ENCODE measurements at regions not wholly inside any gene's neighbourhood (a gene's known extent, or its start where the extent isn't known, plus 50 kb on each side); places are given as distances from the start of the nearest gene placed in this dataset.

DNA sequence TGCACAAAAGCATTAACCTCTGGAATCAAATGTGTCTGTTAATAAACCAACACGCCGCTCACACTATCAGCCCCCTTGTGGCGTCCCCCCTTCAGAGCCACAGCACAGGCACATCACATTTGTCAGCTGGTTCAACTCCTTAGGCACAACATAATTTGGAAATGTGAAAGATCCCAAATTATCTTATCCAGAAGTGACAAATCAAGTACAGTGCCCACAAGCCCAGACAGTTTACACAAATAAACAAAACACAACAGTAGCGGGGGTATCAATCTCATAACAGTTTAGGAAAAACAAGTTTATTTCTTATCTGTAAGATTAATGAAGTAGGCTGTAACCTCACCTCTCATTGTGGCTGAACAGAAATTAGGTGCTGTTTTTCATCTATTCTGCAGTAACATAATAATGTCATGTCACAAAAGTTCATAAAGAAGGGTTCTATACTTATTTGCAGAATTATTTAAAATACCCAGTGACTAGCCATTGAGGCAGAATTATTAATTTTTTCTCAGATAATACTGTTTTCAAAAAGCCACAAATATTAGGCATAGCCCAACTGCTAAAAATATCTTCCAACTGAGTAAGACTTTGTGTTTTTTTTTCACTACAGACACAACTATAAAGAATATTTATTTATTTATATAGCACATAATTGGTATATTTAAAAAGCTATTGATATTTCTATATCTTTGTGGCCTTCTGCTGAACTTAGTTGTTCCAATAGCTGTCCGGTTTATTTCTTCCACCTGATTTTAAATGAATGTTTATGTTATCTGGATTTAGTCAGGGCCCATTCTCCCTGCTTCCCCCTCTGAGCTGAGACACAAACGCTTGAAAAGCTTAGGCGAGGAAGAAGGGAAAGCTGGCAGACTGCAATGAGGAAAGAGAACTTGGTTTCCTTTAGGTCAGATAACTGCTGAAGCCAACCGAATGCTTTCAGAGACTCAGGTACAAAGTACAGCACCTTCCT is 214.7 kb downstream of the QDPR start:
- no peak for DNase-seq (ENCODE audit: low read depth)

DNA sequence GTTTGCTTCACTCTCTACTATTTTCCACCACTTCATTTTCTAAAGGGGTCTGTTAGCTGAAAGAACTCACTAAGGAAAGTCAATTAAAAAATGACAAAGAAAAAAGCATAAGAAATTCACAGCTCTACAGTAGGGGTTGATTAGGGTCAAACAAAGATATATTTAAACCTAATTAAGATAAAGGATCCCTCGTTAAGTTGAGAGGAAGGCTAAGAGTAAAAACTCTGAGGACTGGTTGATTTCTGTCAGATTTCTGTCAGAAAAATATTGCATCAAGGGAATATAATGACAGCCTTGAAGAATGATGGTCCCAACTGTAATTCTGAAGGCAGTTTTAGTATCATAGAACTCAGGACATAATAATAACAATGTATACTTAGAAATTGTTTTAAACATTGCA is 218.0 kb downstream of the QDPR start:
- no peak for DNase-seq (ENCODE audit: low read depth)

DNA sequence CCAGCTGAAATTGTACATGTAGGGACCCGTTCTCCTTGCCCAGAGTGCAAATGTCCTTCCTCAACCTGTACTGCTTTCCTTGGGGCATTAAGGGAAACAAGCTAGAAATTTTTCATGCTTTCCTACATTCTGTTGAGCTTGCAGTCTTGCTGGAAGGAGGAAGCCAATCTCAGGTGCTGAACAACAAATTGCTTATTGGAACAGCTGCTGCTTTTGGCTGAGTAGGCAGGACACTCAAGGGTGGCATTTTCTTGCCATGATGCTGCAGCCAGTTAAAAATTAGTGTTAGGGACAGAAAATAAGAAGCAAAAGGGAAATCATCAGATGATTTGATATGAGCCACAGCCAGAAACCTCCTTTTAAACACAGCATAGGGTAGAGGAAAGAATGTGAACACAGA is 223.7 kb downstream of the QDPR start:
- DNase-seq (ENCODE audit: low read depth), result no peak

DNA sequence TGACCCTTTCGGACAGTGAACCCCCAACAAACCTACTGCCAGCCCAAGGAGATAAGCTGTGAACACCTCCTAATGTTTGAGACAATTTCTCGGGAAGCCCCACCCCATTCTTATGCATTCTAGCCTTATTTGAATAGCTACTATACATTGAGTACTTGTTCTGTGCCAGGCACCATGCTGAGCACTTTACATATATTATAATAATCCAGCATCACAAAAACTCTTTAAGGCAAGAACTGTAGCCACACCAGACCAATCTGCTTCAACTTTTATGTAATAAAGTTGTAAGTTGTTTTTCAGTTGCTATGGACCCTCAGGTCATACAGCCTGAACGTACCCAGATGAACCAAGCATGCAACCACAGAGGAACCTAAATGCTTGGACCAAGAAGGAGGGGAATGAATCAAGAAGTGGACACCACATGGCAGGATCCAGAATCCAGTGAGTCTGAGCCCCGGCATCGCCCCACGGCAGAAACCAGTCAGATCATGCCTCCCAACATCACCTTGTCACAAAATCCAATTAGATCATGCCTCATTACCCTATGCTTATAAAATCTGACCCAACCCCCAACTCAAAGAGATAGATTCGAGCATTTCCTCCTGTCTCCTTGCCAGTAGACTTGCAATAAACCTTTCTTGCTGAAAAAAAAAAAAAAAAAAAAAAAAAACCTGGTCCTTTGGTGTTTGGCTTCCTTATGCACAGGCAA is 225.0 kb downstream of the QDPR start:
- DNase-seq (ENCODE audit: low read depth), result peak; percentile 21

DNA sequence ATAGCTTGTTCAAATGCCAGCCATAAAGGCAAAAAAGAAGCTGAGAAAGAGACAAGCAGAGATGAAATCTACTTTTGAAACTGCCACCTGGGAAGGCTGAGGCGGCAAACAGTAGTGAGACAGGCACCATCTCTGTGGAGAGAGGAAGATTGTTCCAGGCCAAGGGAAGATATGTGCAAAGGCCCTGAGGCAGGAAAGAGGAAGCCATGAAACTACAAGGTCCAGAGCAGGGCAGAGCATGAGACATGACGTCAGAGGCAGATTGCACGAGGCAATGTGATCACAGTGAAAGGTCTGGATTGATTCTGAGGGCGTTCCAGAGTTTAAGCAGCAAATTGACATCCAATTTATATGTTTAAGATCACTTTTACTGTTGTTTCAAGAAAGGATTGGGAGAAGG is 226.1 kb downstream of the QDPR start:
- DNase-seq (ENCODE audit: low read depth), result no peak

DNA sequence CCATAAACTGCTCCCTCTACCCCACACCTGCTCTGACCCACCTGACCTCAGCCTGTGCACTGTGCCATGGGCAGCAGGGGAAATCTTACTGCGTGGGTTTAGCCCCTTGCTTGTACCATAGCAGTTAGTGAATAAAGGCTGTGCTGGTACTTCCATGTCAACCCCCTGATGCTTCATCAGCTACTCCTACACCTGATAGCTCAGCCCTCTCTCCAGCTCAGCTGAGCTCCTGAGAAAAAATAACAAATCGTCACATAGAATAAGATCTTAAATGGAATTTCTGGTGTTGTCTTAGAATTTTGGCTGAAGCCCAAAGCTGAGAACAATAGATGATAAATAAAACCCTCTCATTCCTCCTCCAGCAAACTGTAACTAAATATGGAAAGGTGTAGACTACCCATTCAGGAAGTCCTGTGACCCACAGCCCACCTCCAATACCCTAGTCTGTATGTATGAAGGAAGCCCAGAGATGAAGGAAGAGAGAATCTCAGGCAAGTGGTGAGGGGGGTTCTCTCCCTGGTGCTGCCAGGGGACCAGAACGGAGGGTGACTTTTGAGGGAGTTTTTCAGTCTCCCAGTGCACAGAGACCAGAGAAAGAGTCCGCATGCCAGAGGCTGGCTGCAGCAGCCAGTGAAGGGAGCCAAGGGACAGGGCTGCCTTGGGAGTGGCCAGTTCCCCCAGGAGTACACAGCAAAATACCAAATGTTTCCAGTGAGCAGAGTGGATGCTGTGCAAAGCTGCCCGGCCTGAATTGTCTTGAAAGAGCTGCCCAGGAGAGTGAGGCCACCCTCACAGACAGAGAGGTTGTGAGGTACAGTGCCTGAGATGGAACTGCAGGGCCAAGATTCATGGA is 227.3 kb downstream of the QDPR start:
- DNase-seq (ENCODE audit: low read depth), result no peak

DNA sequence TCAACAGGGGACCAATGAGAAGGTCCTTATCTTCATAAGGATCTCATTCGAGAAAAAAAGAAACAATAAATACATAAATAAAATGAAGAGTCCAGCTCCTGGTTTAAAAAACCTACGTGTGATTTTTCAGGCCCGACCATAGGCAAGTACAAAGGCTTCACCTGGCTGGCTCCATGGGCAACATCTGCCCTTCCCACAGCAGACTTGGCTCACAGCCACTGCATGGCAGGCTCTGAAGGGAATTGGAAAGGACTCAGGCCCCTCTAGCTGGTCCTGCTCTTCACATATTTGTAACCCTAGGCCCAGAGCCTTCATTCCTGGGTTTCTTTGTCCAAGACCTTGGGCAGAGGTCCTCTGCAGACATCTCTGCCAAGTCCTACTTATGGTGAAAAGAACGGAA is 228.1 kb downstream of the QDPR start:
- no peak for DNase-seq (ENCODE audit: low read depth)

DNA sequence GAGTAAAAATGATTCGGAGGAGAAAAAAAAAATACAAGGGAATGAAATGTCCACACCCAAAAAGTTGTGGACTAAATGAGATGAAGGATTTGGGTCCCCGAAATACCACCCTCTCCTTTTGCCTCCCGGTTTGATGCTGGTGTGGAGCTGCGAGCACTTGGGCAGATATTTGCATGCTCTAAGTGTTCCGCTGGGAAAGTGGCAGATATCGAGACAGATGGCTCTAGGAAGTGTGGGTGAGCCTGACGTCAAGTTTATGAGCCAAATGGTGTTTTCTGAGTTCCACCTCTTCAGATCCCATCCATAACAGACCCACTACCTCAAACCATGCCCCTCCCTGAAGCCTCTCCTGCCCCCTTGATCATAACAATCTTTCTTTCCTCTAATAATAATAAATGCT is 228.6 kb downstream of the QDPR start:
- DNase-seq (ENCODE audit: low read depth), result no peak

DNA sequence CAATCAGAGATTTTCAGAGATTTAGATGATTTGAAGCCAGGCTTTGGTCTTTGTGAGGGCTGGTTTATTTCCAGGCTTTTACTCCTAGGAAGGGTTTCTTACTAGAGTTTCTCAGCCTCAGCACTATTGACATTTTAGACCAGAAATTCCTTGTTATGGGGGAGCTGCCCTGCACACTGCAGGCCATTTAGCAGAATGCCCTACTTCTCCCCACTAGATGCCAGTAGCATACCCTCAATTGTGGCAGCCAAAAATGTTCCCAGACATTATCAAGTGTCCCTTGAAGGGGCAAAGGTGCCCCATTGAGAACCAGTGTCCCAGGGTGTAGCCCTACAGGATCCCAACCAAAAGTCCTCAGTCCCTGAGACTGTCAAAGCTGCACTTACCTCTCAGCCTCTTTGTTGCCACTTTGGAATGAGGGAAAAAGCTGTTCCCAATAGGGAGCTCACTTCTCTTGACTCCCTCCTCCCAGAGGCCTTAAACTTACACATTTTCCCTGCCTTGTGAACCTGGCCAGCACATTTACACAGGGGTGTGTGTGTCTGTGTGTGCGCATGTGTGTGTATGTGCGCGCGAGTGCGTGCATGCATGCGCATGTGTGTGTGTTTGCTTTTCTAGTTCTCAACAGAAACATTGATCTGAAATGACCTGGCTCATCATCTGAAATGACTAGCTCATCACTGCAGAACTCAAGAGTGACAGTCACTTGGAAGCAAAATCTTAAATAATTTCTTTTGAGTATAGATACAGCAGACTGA is 231.4 kb downstream of the QDPR start:
- no peak for DNase-seq (ENCODE audit: low read depth)

DNA sequence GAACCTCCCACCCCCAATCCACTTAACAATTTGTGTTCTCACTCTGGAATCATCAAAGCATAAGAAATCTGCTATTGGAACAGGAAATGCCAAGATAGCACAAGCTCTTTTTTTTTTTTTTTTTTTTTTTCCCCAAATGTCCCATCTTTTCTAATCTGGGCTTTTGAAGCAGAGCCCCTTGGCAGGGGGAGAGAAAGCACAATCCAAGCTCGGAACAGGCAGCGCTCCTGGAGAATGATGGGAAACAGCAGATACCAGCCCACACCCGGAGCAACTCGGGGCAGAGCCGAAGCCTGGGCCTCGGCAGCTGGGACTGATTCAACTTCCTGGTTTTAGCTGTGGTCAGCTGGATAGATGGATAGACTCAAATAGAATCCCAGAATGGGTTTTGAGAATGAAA is 235.1 kb downstream of the QDPR start:
- DNase-seq (ENCODE audit: low read depth), result peak; percentile 65

DNA sequence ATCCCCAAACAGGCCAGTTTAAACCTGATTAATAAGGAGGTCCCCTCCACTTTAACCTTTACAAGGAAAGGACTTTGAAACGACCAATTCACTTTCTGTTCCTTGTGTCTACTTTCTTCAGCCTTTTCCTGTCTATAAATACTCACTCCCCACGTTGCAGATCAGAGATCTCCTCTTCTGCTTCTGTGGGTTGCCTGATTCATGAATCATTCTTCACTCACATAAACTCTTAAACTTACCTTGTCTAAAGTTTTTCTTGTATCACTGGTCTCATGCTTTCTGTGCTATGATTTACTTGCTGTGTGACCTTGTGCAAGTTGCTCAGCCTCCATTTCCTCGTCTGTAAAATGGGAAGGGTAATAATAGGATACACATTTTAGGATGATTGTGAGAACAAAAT is 236.1 kb downstream of the QDPR start:
- peak; percentile 8 for DNase-seq (ENCODE audit: low read depth)

DNA sequence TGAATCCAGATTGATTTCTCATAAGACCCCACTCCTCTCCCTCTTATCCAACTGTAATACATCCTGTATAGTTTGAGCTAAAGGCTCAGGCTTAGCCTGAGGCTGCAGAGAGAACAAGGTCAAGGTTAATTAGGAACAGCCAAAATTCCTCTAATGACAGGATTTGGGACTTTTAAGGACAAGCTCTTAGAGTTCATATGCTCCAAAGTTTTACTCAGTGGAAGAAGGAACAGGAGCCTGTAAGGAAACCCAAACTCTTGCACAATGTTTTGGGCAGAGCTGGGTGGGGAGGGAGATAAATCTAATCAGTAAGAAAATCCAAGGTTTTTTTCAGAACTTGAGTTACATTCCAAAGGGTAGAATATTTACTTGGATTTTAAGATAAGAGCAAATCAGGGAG is 238.8 kb downstream of the QDPR start:
- peak; percentile 42 for DNase-seq (ENCODE audit: low read depth)

DNA sequence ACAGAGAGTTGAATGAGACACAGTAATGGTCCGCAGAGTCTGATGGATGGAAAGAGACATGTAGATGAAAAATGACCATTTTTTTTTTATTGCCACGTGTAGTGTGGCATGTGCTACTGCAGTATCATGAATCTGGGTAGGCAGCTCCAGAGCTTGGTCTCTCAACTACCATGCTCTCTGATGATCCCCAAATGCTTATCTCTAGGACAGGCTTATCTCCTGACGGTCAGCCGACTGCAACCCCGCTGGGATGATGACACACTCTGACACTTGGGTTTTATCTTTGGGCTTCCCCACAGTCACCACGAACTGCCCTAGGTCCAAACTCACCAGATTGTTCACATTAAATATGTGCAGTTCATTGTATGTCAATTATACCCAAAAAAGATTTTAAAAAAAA is 239.7 kb downstream of the QDPR start:
- no peak for DNase-seq (ENCODE audit: low read depth)

DNA sequence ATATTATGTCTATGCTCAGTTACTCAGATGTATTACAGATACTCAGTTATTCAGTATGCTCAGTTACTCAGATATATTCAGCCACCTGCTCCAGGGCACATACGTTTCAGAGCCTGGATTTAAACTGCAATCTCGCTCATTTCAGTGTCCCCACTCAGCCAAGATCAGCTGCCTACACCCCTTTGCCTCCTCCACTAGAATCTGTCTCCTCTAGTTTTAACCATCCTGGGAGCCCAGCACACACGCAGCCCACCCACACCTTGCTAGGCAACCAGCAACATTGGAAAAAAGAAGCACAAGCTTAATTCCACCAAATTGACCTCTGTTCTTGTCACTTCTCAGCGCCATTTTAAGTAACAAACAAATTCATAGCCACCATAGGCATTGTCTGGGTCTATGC is 246.2 kb downstream of the QDPR start:
- DNase-seq (ENCODE audit: low read depth), result no peak

DNA sequence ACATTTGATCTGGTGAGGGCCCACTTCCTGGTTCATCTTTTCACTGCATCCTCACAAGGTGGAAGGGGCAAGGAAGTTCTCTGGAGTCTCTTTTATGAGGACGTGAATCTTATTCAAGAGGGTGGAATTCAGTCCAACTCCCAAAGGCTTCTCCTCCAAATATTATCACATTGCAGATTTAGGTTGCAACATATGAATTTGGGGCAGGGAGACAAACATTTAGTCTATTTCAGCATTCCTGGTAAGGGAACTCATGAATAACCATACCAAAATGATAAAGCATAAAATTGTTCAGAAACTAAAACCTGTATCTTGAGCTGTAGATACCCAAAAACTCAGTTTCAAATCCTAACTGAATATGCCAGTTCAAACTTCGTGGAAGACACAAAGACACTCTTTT is 246.8 kb downstream of the QDPR start:
- no peak for DNase-seq (ENCODE audit: low read depth)

DNA sequence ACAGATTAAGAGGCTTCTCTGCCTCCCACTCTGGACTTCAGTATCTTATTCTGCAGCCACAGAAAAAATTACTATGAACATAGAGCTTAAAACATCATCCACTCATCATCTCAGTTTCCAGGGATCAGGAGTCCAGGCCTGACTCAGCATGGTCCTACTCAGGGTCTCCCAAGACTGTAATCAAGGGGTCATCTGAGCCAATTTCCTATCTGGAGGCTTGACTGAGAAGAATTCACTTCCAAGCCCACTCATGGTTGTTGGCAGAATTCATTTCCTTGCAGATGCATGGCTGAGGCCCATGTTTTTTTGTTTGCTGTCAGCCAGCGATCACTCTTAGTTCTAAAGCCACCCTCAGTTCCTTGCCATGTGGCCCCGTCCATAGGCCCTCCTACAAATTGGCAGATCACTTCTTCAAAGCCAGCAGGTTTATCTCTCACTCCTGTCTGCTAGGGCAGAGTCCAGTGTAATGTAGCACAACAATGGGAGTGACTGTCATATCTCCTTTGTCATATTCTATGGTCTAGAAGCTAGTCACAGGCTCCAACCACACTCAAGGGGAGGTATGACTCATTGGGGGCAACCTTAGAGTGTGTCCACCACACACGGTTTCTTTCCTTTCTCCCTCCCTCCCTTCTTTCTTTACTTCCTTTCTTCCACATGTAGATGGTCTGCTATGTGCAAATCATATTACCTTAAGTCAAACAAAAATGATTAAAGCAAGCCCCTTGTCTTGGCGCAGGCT is 251.6 kb downstream of the QDPR start:
- peak; percentile 25 for DNase-seq (ENCODE audit: low read depth)

DNA sequence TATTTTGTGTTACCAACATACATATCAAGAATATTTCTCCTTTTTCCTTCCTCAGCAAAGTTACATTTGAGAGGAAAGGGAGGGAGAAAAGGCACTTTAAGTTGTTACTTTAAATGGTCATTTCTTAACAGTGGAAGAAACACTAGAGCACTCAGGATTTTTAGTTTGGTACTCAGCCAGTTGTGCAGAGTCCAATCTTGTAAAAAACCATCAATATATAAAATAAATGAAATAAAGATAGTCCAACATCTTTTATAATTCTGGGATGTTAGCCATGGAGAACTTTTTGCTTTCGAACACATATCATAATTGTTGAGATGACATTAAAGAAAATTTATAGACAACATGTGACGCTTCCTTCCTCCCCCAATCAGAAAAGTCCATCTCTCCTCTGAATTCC is 253.8 kb downstream of the QDPR start:
- no peak for DNase-seq (ENCODE audit: low read depth)

DNA sequence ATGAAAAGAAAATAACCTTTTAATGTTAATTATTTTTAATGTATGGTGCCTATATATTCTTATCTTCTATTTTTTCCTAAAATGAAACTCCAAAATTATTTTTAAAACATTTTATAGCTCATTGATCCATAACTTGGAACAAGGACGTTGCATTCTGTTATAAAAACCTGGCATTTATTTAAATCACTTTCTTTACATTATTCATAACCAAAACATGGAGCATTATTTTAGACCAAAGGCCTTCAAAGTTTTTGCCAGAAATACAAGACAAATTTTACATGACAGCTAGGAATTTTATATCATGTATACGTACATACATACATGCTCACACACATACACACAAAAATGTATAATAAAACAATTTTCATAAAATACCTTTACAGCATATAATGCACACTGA is 259.8 kb downstream of the QDPR start:
- no peak for DNase-seq (ENCODE audit: low read depth)

DNA sequence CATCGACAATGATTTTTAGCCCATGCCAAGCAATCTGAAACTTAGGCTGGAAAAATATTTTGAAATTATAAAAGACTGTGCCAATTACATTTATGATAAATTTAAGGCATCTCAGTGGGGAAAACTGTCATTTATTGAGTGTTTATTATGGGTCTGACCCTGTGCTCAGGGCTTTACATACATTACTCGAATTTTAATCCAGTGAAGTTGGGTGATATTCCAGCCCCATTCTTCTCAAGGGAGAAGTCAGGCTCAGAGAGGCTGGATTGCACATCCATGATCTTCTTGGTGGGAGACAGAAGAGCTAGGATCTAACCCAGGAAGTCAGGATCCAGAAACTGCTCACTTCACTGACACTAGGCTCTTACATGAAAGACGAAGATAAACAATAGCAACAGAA is 260.8 kb downstream of the QDPR start:
- no peak for DNase-seq (ENCODE audit: low read depth)

DNA sequence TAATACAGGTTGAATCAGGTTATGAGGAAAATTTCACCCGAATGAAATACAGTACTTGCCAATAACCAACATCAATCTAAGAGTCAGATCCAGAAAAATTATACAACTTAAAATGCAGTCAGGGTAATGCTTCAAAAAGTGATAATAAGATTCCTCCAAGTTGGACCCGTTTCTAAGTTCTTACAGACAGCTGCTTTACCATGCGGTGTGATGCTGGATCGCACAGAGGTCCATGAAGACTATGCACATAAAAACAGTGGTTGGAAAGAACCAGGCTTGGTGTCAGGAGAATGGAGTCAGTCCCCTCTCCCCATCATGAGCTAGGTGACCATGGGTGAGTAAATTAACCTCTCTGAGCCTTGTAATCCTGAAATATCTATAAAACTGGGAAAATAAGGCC is 261.3 kb downstream of the QDPR start:
- DNase-seq (ENCODE audit: low read depth), result no peak

DNA sequence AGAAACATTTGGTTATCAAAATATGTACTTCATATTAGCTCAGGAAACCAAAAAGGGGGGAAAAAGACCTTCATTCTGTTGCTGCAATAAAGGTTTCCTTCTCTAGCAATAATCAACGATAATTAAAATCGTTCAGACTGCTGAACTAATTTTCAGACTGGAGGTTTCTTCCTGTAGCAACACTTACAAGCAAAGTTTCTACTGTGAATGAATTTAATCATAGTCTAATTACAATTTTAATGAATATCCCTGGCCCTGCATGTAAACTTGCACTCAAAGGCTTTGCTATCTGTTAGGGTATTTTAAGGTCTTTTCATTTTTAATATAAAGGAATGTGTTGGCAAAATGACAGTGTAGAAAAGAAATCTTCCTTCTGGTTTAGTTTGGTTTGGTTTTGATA is 265.2 kb downstream of the QDPR start:
- DNase-seq (ENCODE audit: low read depth), result no peak

Measured in RPMI7951 (cell line).